Adrenal gland (tissue), 5 donors: ENCODE measurements at regions not wholly inside any gene's neighbourhood (a gene's known extent, or its start where the extent isn't known, plus 50 kb on each side); places are given as distances from the start of the nearest gene placed in this dataset.

ENCODE experiments used
- CTCF ChIP-seq, 6 experiments: fragments of 450-650 bp in 4 of 6; fragments of 200-600 bp in 2 of 6; sonication (generic) in 1 of 6; IDR thresholded peaks; 1 replicate in 5 of 6; 2 replicates in 1 of 6; pipeline versions ENCODE4 v1.5.1 to v1.8.0; 2016 to 2021; ENCODE audit warnings: antibody characterized with exemption in 6 of 6, mild to moderate bottlenecking in 2 of 6, moderate library complexity in 1 of 6
- POLR2A ChIP-seq, 2 donors: fragments of 450-650 bp; IDR thresholded peaks; one replicate each; pipeline ENCODE4 v1.6.1; 2017; ENCODE audit warnings: antibody characterized with exemption in 2 of 2, mild to moderate bottlenecking in 2 of 2, moderate library complexity in 1 of 2
- donor health status: DM: no; HTN: no; CAD: no.

GRCh38 chr5:106417566-106417965, 1253.2 kb downstream of the EFNA5 start:
- TF ChIP-seq CTCF (IDR thresholded peaks at IDR 0.05): no peak
- TF ChIP-seq POLR2A (IDR thresholded peaks at IDR 0.05): no peak
